ENCODE measurements at regions not wholly inside any gene's neighbourhood (a gene's known extent, or its start where the extent isn't known, plus 50 kb on each side); places are given as distances from the start of the nearest gene placed in this dataset.

GRCh38 chr7:136527554-136527953, 340.9 kb upstream of the CHRM2 start:
- TF ChIP-seq CTCF (IDR thresholded peaks at IDR 0.05) (no peak), EZH2 (IDR thresholded peaks at IDR 0.05; ENCODE audit: borderline replicate concordance, insufficient read depth, low read depth, low read length, poor library complexity, severe bottlenecking) (no peak)

All from B cell (primary cell).